GM21529 (cell line): ENCODE measurements at regions not wholly inside any gene's neighbourhood (a gene's known extent, or its start where the extent isn't known, plus 50 kb on each side); places are given as distances from the start of the nearest gene placed in this dataset.

ENCODE experiments used
- ATAC-seq: cut with Tn5 transposase; IDR thresholded peaks from one replicate; pipeline ENCODE4 v1.9.1; 2021; ENCODE audit not compliant: unreplicated experiment

GRCh38 chr11:121703201-121703600 is 250.4 kb upstream of the SORL1-AS1 start:
- ATAC-seq, result no peak

DNA sequence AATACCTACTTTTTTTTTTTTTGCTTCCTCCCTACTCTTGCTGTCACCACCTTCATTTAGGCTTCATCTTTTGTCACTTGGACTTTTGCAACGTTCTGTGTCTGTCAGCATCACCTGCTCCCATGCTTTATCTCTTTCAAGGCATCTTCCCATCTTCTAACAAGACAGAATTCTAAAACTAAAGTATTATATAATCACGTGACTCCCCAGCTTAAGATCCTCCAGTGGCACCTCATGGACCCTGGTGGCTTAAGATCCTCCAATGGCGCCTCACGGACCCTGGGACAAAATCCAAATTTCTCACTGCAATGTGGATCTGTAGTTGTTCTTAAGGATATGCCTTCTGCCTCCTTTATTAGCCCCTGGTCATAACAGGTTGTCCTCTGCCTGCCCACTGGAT is 248.2 kb upstream of the SORL1-AS1 start:
- no peak for ATAC-seq

DNA sequence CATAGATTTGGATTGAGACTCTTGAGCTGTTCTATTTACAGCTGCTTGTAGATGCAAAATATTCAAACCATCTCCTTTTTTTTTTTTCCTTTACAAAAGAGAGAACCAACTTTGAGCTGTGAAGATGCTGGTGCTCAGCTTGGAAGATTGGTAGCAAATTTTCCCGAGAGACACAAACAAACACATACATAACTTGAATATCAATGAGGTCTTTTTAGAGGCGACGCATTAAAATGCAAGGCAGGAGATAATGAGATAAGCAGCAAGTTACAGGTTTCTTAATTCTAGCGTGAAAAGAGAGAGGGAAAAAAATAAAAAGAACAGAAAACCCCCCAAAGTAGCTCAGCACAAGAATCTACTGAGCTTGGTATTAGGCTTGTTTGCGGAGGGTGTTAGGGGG is 247.0 kb upstream of the SORL1-AS1 start:
- ATAC-seq, result no peak

DNA sequence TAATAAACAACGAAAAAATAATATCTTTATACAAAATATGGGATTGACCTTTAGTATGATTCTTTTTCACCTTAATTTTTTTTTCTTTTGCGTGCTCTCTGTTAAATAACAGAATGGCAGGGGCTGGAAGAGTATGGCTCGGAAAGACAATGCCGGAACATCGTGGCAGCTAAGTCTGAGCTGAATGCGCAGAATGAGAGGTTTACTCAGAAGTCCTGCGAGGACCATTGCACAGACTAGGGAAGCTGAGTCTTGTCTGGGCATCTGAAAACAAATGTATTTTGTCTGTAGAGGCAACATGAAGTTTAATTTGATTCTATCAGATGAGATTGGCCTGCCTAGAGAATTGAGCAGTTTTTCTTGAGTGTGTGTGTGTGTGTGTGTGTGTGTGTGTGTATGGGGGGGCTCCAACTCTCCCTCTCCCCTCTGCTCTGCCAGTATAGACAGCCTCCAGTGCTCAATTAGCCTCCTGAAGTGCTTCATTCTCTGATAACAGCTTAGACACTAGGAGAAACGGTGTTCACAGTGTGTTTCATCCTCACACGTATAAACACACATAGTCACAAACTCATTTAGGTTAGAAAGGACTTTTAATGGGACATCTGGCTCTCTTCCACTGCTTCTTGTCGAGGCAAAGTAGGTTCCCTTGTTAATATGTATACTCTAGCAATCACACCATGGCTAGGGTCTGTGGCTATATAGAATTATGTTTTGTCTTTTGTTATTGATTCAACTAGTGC is 244.3 kb upstream of the SORL1-AS1 start:
- ATAC-seq, result no peak

DNA sequence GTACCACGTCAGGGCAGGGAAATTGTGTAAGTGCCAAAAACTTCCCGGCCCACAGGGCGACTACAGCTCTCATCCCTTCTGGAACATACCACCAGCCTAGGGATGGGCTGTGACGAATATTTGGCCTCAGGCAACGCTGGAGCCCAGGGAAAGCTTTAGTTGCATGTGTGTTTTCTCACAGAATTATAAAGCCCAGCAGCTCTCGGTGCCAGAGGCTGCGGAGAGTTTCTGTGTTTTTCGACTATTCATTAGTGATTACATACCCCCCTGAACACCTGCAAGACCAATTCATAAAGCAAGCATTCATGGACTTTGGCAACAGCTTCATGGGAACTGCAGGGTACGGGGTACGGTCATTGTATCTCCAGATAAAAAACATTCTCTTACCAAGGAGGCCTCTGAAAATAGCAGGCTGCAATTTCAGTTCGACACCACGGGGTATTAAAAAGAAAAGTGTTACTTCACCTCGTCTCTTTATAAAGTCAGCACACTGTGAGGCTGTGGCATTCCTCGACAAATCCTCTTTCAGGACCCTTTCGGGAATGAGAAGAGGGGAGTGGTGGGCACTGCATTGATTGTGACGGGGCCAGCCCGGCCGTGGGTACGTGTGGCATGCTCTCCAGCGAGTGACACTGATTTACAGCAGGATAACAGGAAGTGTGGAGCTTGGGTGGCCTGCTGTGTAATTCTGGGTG is 243.6 kb upstream of the SORL1-AS1 start:
- ATAC-seq, result no peak

GRCh38 chr11:121692236-121692635 is 239.5 kb upstream of the SORL1-AS1 start:
- ATAC-seq, result no peak

- no peak for ATAC-seq
Measured at GRCh38 chr11:121688860-121689614, 236.3 kb upstream of the SORL1-AS1 start.

- no peak for ATAC-seq
Measured at GRCh38 chr11:121688055-121688491, 235.3 kb upstream of the SORL1-AS1 start.

GRCh38 chr11:121683791-121684190 is 231.0 kb upstream of the SORL1-AS1 start:
- ATAC-seq, result no peak
